ENCODE measurements at regions not wholly inside any gene's neighbourhood (a gene's known extent, or its start where the extent isn't known, plus 50 kb on each side); places are given as distances from the start of the nearest gene placed in this dataset.

GRCh38 chr2:217335341-217335966 lies 475.6 kb upstream of the TNP1 start:
- no peak for DNase-seq (ENCODE audit: low spot score)

- no peak for DNase-seq (ENCODE audit: low spot score)
Observed at GRCh38 chr2:217334561-217334960, 474.7 kb upstream of the TNP1 start.

- DNase-seq (ENCODE audit: low spot score) = no peak
Observed at GRCh38 chr2:217332866-217333265, 473.0 kb upstream of the TNP1 start.

DNA sequence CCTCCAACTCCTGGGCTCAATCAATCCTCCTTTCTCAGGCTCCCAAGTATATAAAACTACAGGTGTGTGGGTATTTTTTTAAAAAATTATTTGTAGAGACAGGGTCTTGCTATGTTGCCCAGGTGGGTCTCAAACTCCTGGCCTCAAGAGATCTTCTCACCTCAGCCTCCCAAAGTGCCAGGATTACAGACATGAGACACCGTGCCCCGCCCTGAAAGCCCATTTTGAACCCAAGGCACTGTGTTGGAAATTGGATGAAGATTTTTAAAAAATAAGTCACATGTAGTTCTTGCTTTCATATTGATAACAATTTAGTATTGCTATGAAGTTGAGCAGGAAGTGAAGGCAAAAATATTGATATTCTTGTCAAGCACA lies 472.5 kb upstream of the TNP1 start:
- no peak for DNase-seq (ENCODE audit: low spot score)

- peak; percentile 45 for DNase-seq (ENCODE audit: low spot score)
Observed at GRCh38 chr2:217331523-217332416, 471.9 kb upstream of the TNP1 start.

DNA sequence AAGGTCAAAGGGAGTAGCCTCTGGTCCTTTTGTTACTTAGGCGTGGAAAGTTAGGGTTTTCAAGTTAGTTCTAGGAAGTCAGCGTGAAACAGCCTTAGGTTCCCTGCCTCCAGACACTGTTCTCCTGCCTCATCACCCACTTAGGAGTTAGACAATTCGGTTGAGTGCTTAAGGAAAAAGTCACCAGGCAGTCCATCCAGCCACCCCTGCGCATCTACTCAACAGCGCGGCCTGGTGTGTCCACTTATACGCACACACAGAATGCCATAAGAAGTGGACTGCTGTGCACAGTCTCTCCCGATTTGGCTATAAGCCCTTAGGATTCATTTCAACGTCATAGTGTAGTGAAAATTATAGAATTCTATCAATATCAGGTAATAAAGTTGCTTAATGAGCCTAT lies 470.8 kb upstream of the TNP1 start:
- DNase-seq (ENCODE audit: low spot score) = no peak

DNA sequence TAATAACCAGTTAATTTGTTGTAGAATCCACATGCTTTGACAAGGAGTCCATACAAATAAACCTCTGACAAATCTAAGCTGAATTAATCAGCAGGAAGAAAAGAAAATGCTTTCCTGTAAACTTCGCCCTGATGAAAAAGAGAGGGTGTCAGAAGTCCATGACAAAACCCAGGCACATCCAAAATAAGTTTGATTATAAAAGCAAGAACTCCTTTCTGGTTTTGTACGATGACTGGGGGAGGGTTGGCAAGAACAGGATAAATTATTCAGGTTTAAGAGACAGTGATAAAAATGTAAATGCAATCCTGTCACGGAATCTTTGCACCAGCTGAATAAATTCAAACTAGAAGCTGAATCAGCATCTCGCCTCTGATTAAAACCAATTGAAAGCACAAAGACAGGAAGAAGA lies 469.2 kb upstream of the TNP1 start:
- DNase-seq (ENCODE audit: low spot score) = no peak

DNA sequence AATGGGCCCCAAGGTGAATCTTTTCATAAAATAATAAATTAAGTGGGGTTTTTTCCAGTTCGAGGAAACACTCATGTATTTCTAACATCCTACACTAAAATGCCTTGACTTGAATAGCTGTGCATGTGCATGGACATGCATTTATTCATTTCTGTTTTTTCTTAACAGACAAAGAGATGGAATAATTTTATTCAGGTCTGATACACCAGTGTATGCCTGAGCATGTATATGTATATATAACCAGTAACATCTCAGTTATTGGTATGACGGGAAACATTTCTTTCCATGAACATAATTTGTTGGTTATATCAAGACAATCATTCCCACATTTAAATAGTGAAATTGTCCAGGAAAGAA lies 468.7 kb upstream of the TNP1 start:
- no peak for DNase-seq (ENCODE audit: low spot score)

GRCh38 chr2:217327953-217328621 lies 468.2 kb upstream of the TNP1 start:
- no peak for DNase-seq (ENCODE audit: low spot score)

- DNase-seq (ENCODE audit: low spot score) = no peak
Observed at GRCh38 chr2:217326238-217327022, 466.6 kb upstream of the TNP1 start.

GRCh38 chr2:217325816-217326215 lies 466.0 kb upstream of the TNP1 start:
- no peak for DNase-seq (ENCODE audit: low spot score)

GRCh38 chr2:217325251-217325650 lies 465.4 kb upstream of the TNP1 start:
- DNase-seq (ENCODE audit: low spot score) = no peak

GRCh38 chr2:217316743-217317142 lies 456.9 kb upstream of the TNP1 start:
- DNase-seq (ENCODE audit: low spot score) = no peak

- no peak for DNase-seq (ENCODE audit: low spot score)
Observed at GRCh38 chr2:217314021-217314460, 454.2 kb upstream of the TNP1 start.

DNA sequence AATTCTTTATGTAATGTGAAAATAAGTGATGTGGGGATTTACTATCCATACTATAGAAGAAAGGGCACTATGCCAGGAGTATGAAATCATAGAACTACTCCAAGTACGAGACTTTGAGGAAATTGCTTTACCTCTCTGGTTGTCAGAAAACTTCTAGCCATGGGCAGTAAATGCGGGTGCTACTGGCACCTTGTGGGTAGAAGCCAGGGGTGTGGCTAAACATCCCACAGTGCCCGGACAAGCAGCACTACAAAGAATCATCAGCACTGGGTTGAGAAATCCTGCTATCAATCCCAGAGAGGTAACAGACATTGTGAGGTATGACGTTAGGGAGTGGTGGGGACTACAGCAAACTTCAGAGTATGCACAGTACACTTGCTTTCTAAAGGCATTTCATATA lies 453.5 kb upstream of the TNP1 start:
- DNase-seq (ENCODE audit: low spot score) = no peak

- DNase-seq (ENCODE audit: low spot score) = no peak
Observed at GRCh38 chr2:217309056-217309455, 449.2 kb upstream of the TNP1 start.

DNA sequence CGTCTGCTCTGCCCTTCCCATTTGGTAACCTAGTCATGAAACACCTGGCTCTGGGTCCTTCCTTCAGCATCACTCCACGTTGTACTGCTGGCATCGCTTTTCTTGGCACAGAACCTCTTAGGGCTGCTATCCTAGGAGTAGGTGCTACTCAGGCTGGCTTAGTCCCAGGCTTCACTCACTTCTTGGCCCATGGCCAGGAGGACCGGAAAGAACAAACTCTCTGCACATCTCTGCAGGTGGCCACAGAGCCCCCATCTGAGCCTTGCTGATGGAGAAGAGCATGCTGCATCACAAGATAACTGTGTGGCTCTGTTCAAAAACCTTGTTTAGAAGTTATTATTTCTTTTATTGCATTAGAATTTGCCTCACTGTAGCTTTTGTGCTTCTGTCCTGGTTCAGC lies 447.2 kb upstream of the TNP1 start:
- DNase-seq (ENCODE audit: low spot score) = no peak

- DNase-seq (ENCODE audit: low spot score) = no peak
Observed at GRCh38 chr2:217305882-217306281, 446.0 kb upstream of the TNP1 start.

- DNase-seq (ENCODE audit: low spot score) = no peak
Observed at GRCh38 chr2:217304582-217304981, 444.7 kb upstream of the TNP1 start.

- no peak for DNase-seq (ENCODE audit: low spot score)
Observed at GRCh38 chr2:217302856-217303255, 443.0 kb upstream of the TNP1 start.

DNA sequence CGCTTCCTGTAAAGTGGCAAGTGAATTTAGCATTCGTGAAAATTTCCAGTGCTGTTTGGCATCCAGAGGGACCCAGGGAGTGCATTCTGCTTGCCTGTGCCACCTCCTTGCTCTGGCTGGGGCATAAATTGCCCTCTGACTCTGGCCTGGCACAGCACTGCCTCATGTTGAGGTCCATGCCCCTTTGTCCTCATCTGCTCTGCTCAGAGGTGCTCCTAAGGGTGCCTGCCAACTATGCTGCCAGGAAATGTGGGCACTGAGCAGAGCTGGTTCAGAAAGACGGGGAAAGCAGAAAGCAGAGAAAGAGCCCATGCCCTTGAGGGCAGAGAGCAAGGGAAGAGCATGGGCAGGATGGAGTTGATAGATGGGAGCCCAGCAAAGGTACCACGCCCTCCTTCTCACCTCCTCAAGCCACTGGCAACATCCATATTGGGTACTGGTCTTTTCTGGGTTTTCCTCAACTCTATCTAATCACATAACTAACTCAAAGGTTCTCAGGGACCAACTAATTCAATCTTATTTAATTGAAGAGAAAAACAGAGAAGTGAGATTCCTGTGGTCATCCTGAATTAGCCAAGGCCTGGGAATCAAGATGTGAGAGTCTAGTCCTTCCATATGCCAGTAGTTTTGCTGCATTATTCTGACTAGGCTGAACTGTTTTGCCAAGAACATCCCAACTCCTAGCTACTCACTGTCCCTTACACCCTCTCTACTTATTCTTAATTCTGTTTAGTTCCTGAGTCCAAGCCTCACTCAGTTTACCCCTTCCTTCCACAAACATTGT lies 441.5 kb upstream of the TNP1 start:
- DNase-seq (ENCODE audit: low spot score) = no peak

DNA sequence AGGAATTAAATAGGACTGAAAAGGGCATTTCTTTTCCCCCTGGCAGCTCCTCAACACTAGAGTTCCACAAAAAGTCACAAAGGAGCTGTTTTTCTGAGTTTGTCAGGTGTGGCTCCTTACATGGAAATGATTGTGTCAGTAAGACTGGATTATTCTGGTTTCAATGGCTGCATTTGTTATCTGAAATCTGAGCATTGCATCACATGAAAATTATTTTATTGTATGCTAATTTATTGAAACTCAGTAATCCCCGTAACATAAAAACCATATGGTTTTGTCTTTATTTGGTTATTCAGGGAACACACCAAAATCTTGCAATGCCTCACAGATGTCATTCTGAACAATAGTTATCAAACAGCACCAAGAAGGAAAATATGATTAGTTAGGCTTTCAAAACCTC lies 439.7 kb upstream of the TNP1 start:
- no peak for DNase-seq (ENCODE audit: low spot score)

Data from iPS-NIHi11 (cell line).